OCI-LY3 (cell line): ENCODE measurements at regions not wholly inside any gene's neighbourhood (a gene's known extent, or its start where the extent isn't known, plus 50 kb on each side); places are given as distances from the start of the nearest gene placed in this dataset.
A peak's percentile ranks its signal among the peaks of the same experiment; 100 is the strongest.

Source experiments
- H2AFZ ChIP-seq: fragments of 200-600, 300-600 bp; shearing (Covaris generic); 2 replicates; pipeline ENCODE4 v1.6.0; 2014; ENCODE audit warnings: antibody characterized with exemption, low read depth, low read length
- H3K27ac ChIP-seq: fragments of 200-600, 300-600 bp; sonication (generic); 2 replicates; pipeline ENCODE4 v1.5.1; 2014; ENCODE audit warnings: mild to moderate bottlenecking, low read length, moderate library complexity, mixed read lengths
- H3K27me3 ChIP-seq: fragments of 200-600, 300-600 bp; sonication (generic); 2 replicates; pipeline ENCODE4 v1.6.1; 2014; ENCODE audit warnings: low read depth, low read length, mixed read lengths
- H3K36me3 ChIP-seq: fragments of 200-600, 300-600 bp; sonication (generic); replicated peaks from 2 replicates; pipeline ENCODE3; 2014; ENCODE audit warnings: low read depth, low read length, mixed read lengths
- H3K4me1 ChIP-seq: fragments of 300-600, 200-600 bp; sonication (generic); 2 replicates; pipeline ENCODE4 v1.6.1; 2014; ENCODE audit warnings: low read length, mixed read lengths
- H3K4me2 ChIP-seq: fragments of 200-600, 300-600 bp; sonication (generic); 2 replicates; pipeline ENCODE4 v1.6.1; 2014; ENCODE audit warnings: low read length, mixed read lengths
- H3K4me3 ChIP-seq: fragments of 300-600, 200-600 bp; sonication (generic); 2 replicates; pipeline ENCODE4 v1.5.1; 2014; ENCODE audit warnings: antibody characterized with exemption, mild to moderate bottlenecking, low read length, moderate library complexity
- H3K79me2 ChIP-seq: fragments of 300-600, 200-600 bp; shearing (Covaris generic); 2 replicates; pipeline ENCODE4 v1.6.1; 2014; ENCODE audit warnings: mild to moderate bottlenecking, low read length, mixed read lengths
- H3K9ac ChIP-seq: fragments of 300-600, 200-600 bp; shearing (Covaris generic); 2 replicates; pipeline ENCODE4 v1.6.0; 2014; ENCODE audit warnings: mild to moderate bottlenecking, low read length, moderate library complexity
- H3K9me3 ChIP-seq: fragments of 200-600, 300-600 bp; shearing (Covaris generic); 2 replicates; pipeline ENCODE4 v1.6.1; 2014; ENCODE audit warnings: low read length, mixed read lengths; ENCODE audit not compliant: insufficient read depth
- H4K20me1 ChIP-seq: fragments of 200-600, 300-600 bp; sonication (generic); 2 replicates; pipeline ENCODE4 v1.6.1; 2016; ENCODE audit warnings: low read length, mixed read lengths; ENCODE audit not compliant: insufficient read depth
- CTCF ChIP-seq: fragments of 200-600, 300-600 bp; sonication (generic); IDR thresholded peaks from 2 replicates; pipeline ENCODE4 v1.5.1; 2014; ENCODE audit warnings: antibody characterized with exemption, low read length, low read depth
- EZH2phosphoT487 ChIP-seq: fragments of 200-600 bp; shearing (Covaris generic); IDR thresholded peaks from 2 replicates; pipeline ENCODE4 v1.6.1; 2018; ENCODE audit warnings: antibody characterized with exemption, mixed run types, low read depth

GRCh38 chr14:76961631-76962302 lies 66.7 kb downstream of the IRF2BPL start:
- peaks cover 22% of the 10 kb centered on the region for H3K27me3 ChIP-seq
- peaks cover 64% of the 10 kb centered on the region for H3K4me1 ChIP-seq
- peak overlapping the region; percentile 75 for H3K9ac ChIP-seq
- H2AFZ ChIP-seq: no peak overlapping the region
- H3K4me3 ChIP-seq: peak overlapping the region; percentile 71
- TF ChIP-seq EZH2phosphoT487: peak; percentile 88
- TF ChIP-seq CTCF: no peak
- no peaks in the 10 kb centered on the region for H4K20me1 ChIP-seq
- no peaks in the 10 kb centered on the region for H3K79me2 ChIP-seq
- peak overlapping the region; percentile 81 for H3K27ac ChIP-seq
- no peaks in the 10 kb centered on the region for H3K9me3 ChIP-seq
- no peaks in the 10 kb centered on the region for H3K36me3 ChIP-seq
- peak overlapping the region; percentile 96 for H3K4me2 ChIP-seq

- H3K27ac ChIP-seq: no peak overlapping the region
- no peak overlapping the region for H3K9ac ChIP-seq
- peak overlapping the region; percentile 21 for H3K4me2 ChIP-seq
- no peak overlapping the region for H3K4me3 ChIP-seq
- H2AFZ ChIP-seq: no peak overlapping the region
- H3K27me3 ChIP-seq: peaks cover 13% of the 10 kb centered on the region
- H3K36me3 ChIP-seq: no peaks in the 10 kb centered on the region
- no peak for TF ChIP-seq CTCF
- H3K9me3 ChIP-seq: no peaks in the 10 kb centered on the region
- H3K79me2 ChIP-seq: no peaks in the 10 kb centered on the region
- no peaks in the 10 kb centered on the region for H4K20me1 ChIP-seq
- peaks cover 79% of the 10 kb centered on the region for H3K4me1 ChIP-seq
Observed at GRCh38 chr14:76958980-76959710, 69.4 kb downstream of the IRF2BPL start.

GRCh38 chr14:76958020-76958979 lies 70.2 kb downstream of the IRF2BPL start:
- H3K4me3 ChIP-seq: no peak overlapping the region
- peaks cover 84% of the 10 kb centered on the region for H3K4me1 ChIP-seq
- 0 out of 2 replicates have a peak overlapping the region, but pooled peaks have one; percentile 3 for H3K4me2 ChIP-seq
- H3K9ac ChIP-seq: no peak overlapping the region
- H4K20me1 ChIP-seq: no peaks in the 10 kb centered on the region
- peaks cover 10% of the 10 kb centered on the region for H3K27me3 ChIP-seq
- no peaks in the 10 kb centered on the region for H3K9me3 ChIP-seq
- no peak overlapping the region for H2AFZ ChIP-seq
- TF ChIP-seq CTCF: no peak
- TF ChIP-seq EZH2phosphoT487: no peak
- H3K36me3 ChIP-seq: no peaks in the 10 kb centered on the region
- H3K27ac ChIP-seq: no peak overlapping the region
- H3K79me2 ChIP-seq: no peaks in the 10 kb centered on the region
